Large intestine (tissue), 3 donors: ENCODE measurements at regions not wholly inside any gene's neighbourhood (a gene's known extent, or its start where the extent isn't known, plus 50 kb on each side); places are given as distances from the start of the nearest gene placed in this dataset.

Experiments
- DNase-seq, 2 donors: peaks; one replicate each; pipeline versions ENCODE4 v3.0.0 to v3.0.0-alpha.2; 2013
- H3K27ac ChIP-seq: one replicate; pipeline ENCODE4 v1.5.1; 2013; ENCODE audit warnings: low read length
- H3K27me3 ChIP-seq: 2 replicates; pipeline ENCODE4 v1.6.1; 2013; ENCODE audit warnings: low read length; ENCODE audit not compliant: control insufficient read depth, insufficient read depth
- H3K36me3 ChIP-seq: 2 replicates; pipeline ENCODE4 v1.6.1; 2013; ENCODE audit warnings: low read length; ENCODE audit not compliant: control insufficient read depth, insufficient read depth
- H3K4me1 ChIP-seq: one replicate; pipeline ENCODE4 v1.6.1; 2013; ENCODE audit warnings: low read length; ENCODE audit not compliant: control insufficient read depth, insufficient read depth
- H3K4me3 ChIP-seq: one replicate; pipeline ENCODE4 v1.5.1; 2013; ENCODE audit warnings: low read length
- H3K9me3 ChIP-seq: one replicate; pipeline ENCODE4 v1.6.1; 2013; ENCODE audit warnings: mild to moderate bottlenecking, low read depth, low read length, moderate library complexity; ENCODE audit not compliant: control insufficient read depth
- WGBS: methylation state at CpG from one replicate; pipeline ENCODE4 v1.1.5; 2013; ENCODE audit warnings: low lambda C conversion rate; ENCODE audit not compliant: insufficient coverage; 5-methylcytosine and 5-hydroxymethylcytosine counted together

DNA sequence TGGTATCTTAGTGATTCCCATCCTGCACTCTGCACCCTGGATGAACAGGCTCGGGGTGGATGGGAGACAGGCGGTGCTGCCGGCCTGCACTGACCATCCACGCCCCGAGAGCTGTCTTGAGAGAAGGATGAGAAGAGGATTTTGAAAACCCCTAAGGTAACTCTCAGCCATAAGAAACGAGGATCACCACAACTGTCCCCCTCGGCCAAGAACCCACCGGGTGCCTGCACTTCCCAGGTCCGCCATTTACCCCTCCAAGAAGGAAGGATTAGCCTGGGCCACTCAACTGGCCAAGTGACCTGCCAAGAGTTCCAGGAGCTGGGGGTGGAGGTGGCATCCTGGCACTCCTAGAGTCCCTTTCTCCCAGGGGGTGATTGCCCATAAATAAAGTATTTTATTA is 302.4 kb upstream of the TNRC6C start:
- no peak for DNase-seq
- WGBS: no CpG with 5 or more reads among the region's 9 CpGs
- Histone ChIP-seq H3K4me1 (no peaks in the 10 kb centered on the region), H3K36me3 (no peaks in the 10 kb centered on the region), H3K27ac (no peak overlapping the region), H3K4me3 (no peak overlapping the region), H3K27me3 (peaks cover 7% of the 10 kb centered on the region), H3K9me3 (no peaks in the 10 kb centered on the region)

DNA sequence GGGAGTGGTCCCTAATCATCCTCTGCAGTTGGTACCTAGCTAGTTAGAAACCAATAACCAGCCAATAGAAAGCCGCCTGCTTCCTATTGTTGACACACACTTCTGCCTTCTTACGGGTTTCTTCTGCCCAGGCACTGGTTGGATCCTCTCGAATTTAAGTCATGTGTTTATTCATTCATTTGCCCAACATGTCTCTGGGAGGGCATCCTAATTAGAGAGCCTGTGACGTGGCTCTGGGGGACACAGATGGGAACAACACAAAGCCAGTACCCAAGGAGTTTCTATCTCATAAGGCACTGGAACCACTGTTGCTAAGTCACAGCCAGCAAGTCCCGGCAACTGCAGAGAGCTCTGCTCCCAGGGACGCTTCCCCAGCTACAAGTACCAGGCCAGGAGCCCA is 300.7 kb upstream of the TNRC6C start:
- H3K27me3 ChIP-seq: peaks cover 7% of the 10 kb centered on the region
- 80% methylated on average over 1 of the region's 6 CpGs for WGBS

DNA sequence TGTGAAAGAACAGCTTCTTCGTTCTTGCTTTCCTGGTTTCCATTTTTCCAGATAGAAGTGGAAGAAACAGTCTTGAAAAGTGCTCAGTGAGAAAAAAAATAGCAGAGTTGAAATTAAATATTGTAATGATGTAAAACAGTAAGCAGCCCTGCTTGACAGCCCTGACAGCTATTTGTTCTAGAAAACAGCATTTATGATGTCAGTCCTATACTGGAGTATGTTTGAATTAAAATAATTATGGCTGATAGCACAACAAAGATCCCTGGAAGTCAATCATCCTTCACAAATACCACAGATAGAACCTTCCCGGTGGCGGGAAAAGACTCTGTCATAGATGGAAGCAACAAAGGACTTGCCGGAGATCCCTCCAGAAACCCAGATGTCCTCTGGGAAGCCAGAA is 298.0 kb upstream of the TNRC6C start:
- Histone ChIP-seq H3K36me3 (no peaks in the 10 kb centered on the region), H3K4me3 (no peak overlapping the region), H3K9me3 (no peaks in the 10 kb centered on the region), H3K4me1 (no peaks in the 10 kb centered on the region), H3K27me3 (no peaks in the 10 kb centered on the region), H3K27ac (no peak overlapping the region)
- WGBS: 80% methylated on average over 1 of the region's 4 CpGs
- no peak for DNase-seq

More for the DNA sequence above, 300.7 kb upstream of the TNRC6C start:
- H3K9me3 ChIP-seq: no peaks in the 10 kb centered on the region
- H3K27ac ChIP-seq: no peak overlapping the region
- H3K4me3 ChIP-seq: no peak overlapping the region
- H3K36me3 ChIP-seq: no peaks in the 10 kb centered on the region
- H3K4me1 ChIP-seq: no peaks in the 10 kb centered on the region
- DNase-seq: no peak

DNA sequence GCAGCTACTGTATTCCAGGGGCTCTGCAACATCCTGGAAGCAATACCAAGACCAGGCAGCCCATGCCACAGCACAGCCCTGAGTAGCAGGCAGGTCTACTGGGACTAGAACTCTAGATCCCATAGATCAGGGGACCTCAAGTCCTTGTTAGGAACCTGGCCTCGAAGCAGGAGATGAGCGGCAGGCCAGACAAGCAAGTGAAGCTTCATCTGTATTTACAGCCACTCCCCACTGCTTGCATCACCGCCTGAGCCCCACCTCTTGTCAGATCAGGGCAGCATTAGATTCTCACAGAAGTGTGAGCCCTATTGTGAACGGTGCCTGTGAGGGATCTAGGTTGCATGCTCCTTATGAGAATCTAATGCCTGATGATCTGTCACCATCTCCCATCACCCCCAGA is 295.7 kb upstream of the TNRC6C start:
- WGBS: no CpG with 5 or more reads among the region's 4 CpGs
- no peaks in the 10 kb centered on the region for H3K27me3 ChIP-seq
- no peak overlapping the region for H3K4me3 ChIP-seq
- no peak for DNase-seq
- no peak overlapping the region for H3K27ac ChIP-seq
- H3K4me1 ChIP-seq: no peaks in the 10 kb centered on the region
- H3K36me3 ChIP-seq: no peaks in the 10 kb centered on the region
- no peaks in the 10 kb centered on the region for H3K9me3 ChIP-seq

DNA sequence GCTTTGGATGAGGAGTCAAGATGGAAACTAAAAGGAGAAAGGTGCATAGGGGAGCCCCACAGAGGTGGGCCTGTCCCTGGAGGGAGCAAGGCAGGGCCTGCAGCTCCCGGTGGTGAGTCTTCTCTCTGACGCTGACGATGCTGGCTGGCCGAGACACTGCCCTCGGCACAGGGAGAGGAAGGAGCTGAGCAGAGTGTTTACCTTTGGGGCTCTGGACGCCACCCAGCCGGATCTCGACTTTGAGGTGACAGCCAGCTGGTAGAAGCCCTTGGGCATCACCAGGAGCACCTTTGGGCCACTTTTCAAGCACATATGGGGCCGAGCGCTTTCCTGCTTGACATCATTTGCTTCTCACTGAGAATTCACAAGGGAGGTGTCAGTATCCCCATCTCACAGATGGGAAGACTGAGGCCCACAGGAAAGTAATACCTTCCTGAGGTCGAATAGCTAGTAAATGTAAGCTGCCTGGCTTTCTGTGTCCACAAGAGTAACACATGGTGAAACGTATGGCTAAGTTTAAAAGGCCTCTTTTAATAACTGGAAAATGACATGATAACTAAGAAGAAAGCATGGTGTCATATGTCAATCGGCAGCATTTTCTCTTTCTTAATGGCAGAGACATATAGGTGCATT is 294.3 kb upstream of the TNRC6C start:
- H3K4me1 ChIP-seq: no peaks in the 10 kb centered on the region
- no peaks in the 10 kb centered on the region for H3K27me3 ChIP-seq
- H3K36me3 ChIP-seq: no peaks in the 10 kb centered on the region
- no peak for DNase-seq
- peaks cover 5% of the 10 kb centered on the region for H3K9me3 ChIP-seq
- H3K4me3 ChIP-seq: no peak overlapping the region
- no peak overlapping the region for H3K27ac ChIP-seq
- WGBS: 80% methylated on average over 1 of the region's 13 CpGs

DNA sequence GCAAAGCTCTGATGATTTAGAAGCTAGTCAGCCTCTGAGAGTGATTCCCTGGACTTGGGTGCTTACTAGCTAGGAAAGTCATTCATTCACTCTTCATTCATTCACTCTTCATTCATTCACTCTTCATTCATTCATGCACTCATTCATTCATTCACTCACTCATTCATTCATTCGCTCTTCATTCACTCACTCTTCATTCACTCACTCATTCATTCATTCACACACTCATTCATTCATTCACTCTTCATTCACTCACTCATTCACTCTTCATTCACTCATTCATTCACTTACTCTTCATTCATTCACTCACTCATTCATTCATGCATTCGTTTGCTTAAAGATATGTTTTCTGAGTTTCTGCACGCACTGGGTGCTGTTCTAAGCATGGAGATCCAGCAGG is 292.7 kb upstream of the TNRC6C start:
- 100% methylated on average over 1 of the region's 3 CpGs for WGBS
- H3K36me3 ChIP-seq: no peaks in the 10 kb centered on the region
- H3K4me1 ChIP-seq: no peaks in the 10 kb centered on the region
- no peaks in the 10 kb centered on the region for H3K27me3 ChIP-seq
- peaks cover 9% of the 10 kb centered on the region for H3K9me3 ChIP-seq
- no peak for DNase-seq
- H3K27ac ChIP-seq: no peak overlapping the region
- H3K4me3 ChIP-seq: no peak overlapping the region

DNA sequence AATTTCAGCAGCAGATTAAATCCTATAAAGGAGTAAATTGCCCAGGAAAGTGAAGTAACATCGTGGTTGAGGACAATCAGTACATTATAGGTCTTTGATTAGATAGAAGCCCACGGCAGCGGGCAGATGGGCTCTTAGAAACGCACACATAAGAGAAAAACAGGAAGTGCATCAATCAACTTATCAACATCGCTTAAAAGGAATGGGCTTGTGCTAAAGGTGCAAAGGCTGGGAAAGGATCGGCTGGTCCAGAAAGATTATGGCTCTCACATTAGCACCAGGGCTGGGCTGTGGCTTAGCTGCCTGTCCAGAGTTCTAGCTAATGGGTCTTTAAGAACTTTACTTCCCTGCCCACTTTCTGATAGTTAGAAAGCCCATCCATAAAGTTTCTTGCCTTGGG is 292.0 kb upstream of the TNRC6C start:
- Histone ChIP-seq H3K36me3 (no peaks in the 10 kb centered on the region), H3K27ac (no peak overlapping the region), H3K27me3 (no peaks in the 10 kb centered on the region), H3K4me3 (no peak overlapping the region), H3K9me3 (peaks cover 9% of the 10 kb centered on the region), H3K4me1 (no peaks in the 10 kb centered on the region)
- no CpG with 5 or more reads among the region's 6 CpGs for WGBS
- DNase-seq: no peak

DNA sequence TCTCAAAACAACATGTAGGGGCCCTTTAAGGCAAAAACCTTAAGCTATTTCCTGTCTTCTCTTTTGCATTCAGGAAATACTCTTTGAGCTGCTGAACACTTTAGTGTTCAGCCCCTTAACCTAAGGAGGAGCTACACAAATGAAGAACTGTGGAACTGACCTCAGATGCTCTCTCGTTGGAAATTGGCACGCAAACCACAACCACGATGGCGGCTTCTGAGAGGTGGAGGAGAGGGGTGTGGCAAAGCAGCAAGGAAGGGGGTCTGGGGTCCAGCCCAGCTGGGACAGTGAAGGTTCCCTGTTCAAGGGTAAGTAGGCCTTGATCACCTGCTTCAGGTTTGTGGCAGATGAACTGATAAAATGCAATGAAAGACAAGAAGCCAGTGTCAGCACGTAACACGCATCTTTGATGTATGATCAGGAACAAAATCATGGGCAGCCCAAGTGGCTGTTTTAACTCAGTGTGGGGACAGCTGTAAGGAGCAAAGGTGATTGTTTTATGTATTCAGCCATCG is 291.6 kb upstream of the TNRC6C start:
- WGBS: 93% methylated on average over 3 of the region's 7 CpGs
- no peak overlapping the region for H3K27ac ChIP-seq
- no peaks in the 10 kb centered on the region for H3K36me3 ChIP-seq
- peaks cover 9% of the 10 kb centered on the region for H3K9me3 ChIP-seq
- H3K4me3 ChIP-seq: no peak overlapping the region
- DNase-seq: no peak
- no peaks in the 10 kb centered on the region for H3K4me1 ChIP-seq
- H3K27me3 ChIP-seq: no peaks in the 10 kb centered on the region

DNA sequence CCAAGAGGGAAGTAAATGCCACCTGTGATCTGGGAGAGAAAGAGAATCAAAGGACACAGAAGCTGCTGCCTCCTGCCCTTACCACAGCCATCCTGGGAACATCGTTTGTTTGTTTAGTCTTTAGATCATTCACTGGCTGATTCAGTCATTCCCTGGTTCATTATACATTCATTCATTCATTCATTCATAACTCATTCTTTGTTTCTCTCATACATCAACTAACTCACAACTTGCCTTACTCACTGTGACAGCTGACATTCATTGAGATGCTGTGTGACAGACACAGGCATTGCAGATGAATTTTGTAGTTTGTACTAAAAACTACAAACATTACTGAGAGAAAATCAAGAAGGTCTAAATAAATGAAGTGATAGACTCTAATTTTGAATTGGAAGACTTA is 291.0 kb upstream of the TNRC6C start:
- 67% methylated on average over 1 of the region's 1 CpG for WGBS
- H3K4me3 ChIP-seq: no peak overlapping the region
- no peaks in the 10 kb centered on the region for H3K36me3 ChIP-seq
- DNase-seq: no peak
- peaks cover 9% of the 10 kb centered on the region for H3K9me3 ChIP-seq
- H3K4me1 ChIP-seq: no peaks in the 10 kb centered on the region
- H3K27me3 ChIP-seq: no peaks in the 10 kb centered on the region
- H3K27ac ChIP-seq: no peak overlapping the region

DNA sequence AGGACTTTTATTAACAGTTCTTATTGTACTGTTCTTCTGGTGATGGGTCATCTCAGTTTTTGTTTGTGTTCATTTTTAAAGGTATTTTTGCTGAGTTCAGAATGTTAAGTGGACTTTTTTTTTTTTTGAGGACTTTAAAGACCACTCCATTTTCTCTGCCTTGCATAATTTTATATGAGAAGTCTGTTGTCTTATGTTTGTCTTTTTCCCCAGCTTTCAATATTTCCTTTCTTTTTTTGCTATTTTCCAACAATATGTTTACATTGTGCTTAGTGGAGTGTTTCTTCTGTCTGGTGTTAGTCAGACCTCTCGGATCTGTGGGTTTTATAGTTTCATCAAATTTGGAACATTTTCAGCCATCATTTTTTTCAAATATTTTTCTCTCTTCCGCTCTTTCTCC is 290.0 kb upstream of the TNRC6C start:
- Histone ChIP-seq H3K36me3 (no peaks in the 10 kb centered on the region), H3K27ac (no peak overlapping the region), H3K9me3 (peaks cover 9% of the 10 kb centered on the region), H3K4me3 (no peak overlapping the region), H3K27me3 (no peaks in the 10 kb centered on the region), H3K4me1 (no peaks in the 10 kb centered on the region)
- WGBS: 77% methylated on average over 2 of the region's 2 CpGs
- DNase-seq: no peak

DNA sequence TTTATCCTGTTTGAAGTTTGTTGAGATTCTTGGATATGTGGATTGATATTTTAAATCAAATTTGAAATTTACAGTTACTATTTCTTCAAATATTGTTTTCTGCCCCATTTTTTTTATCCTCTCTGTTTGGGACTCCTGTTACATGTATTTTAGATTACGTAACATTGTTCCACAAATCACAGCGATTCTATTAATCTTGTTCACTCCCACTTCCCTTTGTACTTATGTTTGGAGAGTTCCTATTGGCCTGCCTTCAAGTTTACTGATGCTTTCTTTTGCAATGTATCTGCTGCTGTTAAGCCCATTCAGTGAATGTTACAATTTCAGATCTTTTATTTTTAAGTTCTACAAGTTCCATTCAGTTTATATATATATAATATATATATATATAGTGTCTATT is 288.3 kb upstream of the TNRC6C start:
- Histone ChIP-seq H3K4me1 (no peaks in the 10 kb centered on the region), H3K9me3 (peaks cover 9% of the 10 kb centered on the region), H3K4me3 (no peak overlapping the region), H3K27ac (no peak overlapping the region), H3K27me3 (peaks cover 2% of the 10 kb centered on the region), H3K36me3 (no peaks in the 10 kb centered on the region)
- 94% methylated on average over 2 of the region's 2 CpGs for WGBS
- no peak for DNase-seq
